T-helper 22 cell (primary cell): ENCODE measurements at regions not wholly inside any gene's neighbourhood (a gene's known extent, or its start where the extent isn't known, plus 50 kb on each side); places are given as distances from the start of the nearest gene placed in this dataset.

Source experiments
- DNase-seq: peaks from one replicate; pipeline ENCODE4 v3.0.0-alpha.2; 2020; ENCODE audit warnings: low read depth

- no peak for DNase-seq
Measured at GRCh38 chr22:49284056-49284784, 543.5 kb downstream of the BRD1 start.

- no peak for DNase-seq
Measured at GRCh38 chr22:49282596-49282995, 545.1 kb downstream of the BRD1 start.

- no peak for DNase-seq
Measured at GRCh38 chr22:49281467-49282340, 546.0 kb downstream of the BRD1 start.

GRCh38 chr22:49278340-49278739, 549.3 kb downstream of the BRD1 start:
- no peak for DNase-seq

- no peak for DNase-seq
Measured at GRCh38 chr22:49276567-49276966, 551.1 kb downstream of the BRD1 start.

GRCh38 chr22:49274754-49275380, 552.8 kb downstream of the BRD1 start:
- no peak for DNase-seq

GRCh38 chr22:49272546-49273125, 555.0 kb downstream of the BRD1 start:
- no peak for DNase-seq

- no peak for DNase-seq
Measured at GRCh38 chr22:49271831-49272230, 555.8 kb downstream of the BRD1 start.

- DNase-seq = no peak
Measured at GRCh38 chr22:49271369-49271727, 556.3 kb downstream of the BRD1 start.

GRCh38 chr22:49270595-49271368, 556.9 kb downstream of the BRD1 start:
- no peak for DNase-seq

GRCh38 chr22:49269928-49270327, 557.7 kb downstream of the BRD1 start:
- no peak for DNase-seq

GRCh38 chr22:49269371-49269770, 558.3 kb downstream of the BRD1 start:
- DNase-seq = no peak

- DNase-seq = no peak
Measured at GRCh38 chr22:49268924-49269323, 558.7 kb downstream of the BRD1 start.

- DNase-seq = no peak
Measured at GRCh38 chr22:49267996-49268395, 559.7 kb downstream of the BRD1 start.

GRCh38 chr22:49266561-49267519, 560.8 kb downstream of the BRD1 start:
- DNase-seq = no peak

- DNase-seq = no peak
Measured at GRCh38 chr22:49264696-49265095, 563.0 kb downstream of the BRD1 start.

- no peak for DNase-seq
Measured at GRCh38 chr22:49263101-49263500, 564.6 kb downstream of the BRD1 start.

- DNase-seq = no peak
Measured at GRCh38 chr22:49262167-49262566, 565.5 kb downstream of the BRD1 start.

GRCh38 chr22:49261616-49262015, 566.1 kb downstream of the BRD1 start:
- no peak for DNase-seq
